ENCODE measurements at regions not wholly inside any gene's neighbourhood (a gene's known extent, or its start where the extent isn't known, plus 50 kb on each side); places are given as distances from the start of the nearest gene placed in this dataset.

GRCh38 chr5:145708169-145708568, 127.0 kb downstream of the PRELID2 start:
- TF ChIP-seq POLR2A (IDR thresholded peaks at IDR 0.05) = no peak
- TF ChIP-seq CTCF (IDR thresholded peaks at IDR 0.05) = no peak
- DNase-seq (ENCODE audit: low spot score in 2 of 2) = no peak
- intact Hi-C loops (cut with DNase I; ENCODE audit: low total_unique reads) = no loop called here
- H3K4me3 ChIP-seq (ENCODE audit: low read depth, poor library complexity, severe bottlenecking) = no peak overlapping the region

DNA sequence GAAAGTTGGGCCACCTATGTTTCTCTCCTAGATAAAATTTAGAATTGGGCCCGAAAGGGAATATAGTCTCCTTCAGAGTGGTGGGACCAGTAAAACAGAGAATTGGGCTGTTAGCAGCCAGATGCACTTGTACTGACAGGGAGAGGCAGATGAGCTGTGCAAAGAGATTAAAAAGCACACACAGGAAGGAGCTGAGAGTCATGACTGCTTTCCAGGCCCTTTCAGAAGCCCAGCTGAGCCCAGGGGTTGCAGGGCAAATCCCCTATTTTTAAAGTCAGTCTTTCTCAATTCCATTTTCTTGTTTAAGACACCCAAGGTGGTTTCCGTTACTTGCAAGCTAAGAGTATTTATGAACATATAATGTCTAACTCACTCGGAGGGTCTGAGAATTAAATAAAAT, 130.4 kb downstream of the PRELID2 start:
- TF ChIP-seq CTCF (IDR thresholded peaks at IDR 0.05) = no peak
- TF ChIP-seq POLR2A (IDR thresholded peaks at IDR 0.05) = no peak
- no peak overlapping the region for H3K4me3 ChIP-seq (ENCODE audit: low read depth, poor library complexity, severe bottlenecking)
- intact Hi-C loops (cut with DNase I; ENCODE audit: low total_unique reads) = no loop called here
- DNase-seq (ENCODE audit: low spot score in 2 of 2) = no peak
- 92 to 93% methylated on average over 3 of the region's 3 CpGs for WGBS, 2 donors

DNA sequence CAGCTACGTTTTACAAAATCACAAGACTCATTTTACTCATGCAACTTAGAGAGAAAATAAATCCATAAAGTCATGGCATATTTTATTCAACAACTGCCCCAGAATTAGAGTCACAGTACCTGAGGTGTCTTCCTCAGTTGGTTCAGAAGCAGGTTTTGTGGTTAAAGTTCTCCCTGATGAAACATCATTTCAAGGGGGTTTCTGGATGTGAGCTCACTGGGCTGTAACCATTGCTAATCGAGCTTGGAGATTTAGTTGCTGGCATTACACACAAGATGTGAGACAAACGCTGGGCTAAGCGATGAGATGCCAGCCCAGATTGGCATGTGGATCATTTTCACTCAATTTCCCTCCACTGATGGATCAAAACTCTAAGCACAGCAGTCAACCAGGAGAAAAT, 131.3 kb downstream of the PRELID2 start:
- 92 to 93% methylated on average over 4 of the region's 4 CpGs for WGBS, 2 donors
- TF ChIP-seq CTCF (IDR thresholded peaks at IDR 0.05) = no peak
- no peak for TF ChIP-seq POLR2A (IDR thresholded peaks at IDR 0.05)
- no peak overlapping the region for H3K4me3 ChIP-seq (ENCODE audit: low read depth, poor library complexity, severe bottlenecking)
- DNase-seq (ENCODE audit: low spot score in 2 of 2) = no peak
- intact Hi-C loops (cut with DNase I; ENCODE audit: low total_unique reads) = no loop called here

DNA sequence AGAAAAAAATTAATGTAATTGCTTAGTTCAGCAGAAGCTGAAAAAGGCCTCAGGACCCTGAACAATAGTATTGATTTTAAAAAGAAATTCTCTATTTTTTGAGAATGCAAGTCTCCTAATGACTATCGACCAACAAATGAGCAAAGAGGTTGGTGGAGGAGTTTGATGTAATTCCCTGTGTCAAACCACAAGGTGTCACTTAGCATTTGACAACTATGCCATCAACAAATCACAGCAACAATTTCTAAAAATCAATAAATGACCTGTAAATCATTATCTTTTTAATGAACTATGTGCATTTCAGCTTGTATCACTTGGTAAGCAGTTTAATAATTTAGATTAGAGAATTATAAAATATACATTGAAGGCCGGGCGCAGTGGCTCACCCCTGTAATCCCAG, 133.7 kb downstream of the PRELID2 start:
- no peak overlapping the region for H3K4me3 ChIP-seq (ENCODE audit: low read depth, poor library complexity, severe bottlenecking)
- 91 to 97% methylated on average over 3 of the region's 3 CpGs for WGBS, 2 donors
- no peak for DNase-seq (ENCODE audit: low spot score in 2 of 2)
- TF ChIP-seq POLR2A (IDR thresholded peaks at IDR 0.05) (no peak), CTCF (IDR thresholded peaks at IDR 0.05) (no peak)
- intact Hi-C loops (cut with DNase I; ENCODE audit: low total_unique reads) = no loop called here

DNA sequence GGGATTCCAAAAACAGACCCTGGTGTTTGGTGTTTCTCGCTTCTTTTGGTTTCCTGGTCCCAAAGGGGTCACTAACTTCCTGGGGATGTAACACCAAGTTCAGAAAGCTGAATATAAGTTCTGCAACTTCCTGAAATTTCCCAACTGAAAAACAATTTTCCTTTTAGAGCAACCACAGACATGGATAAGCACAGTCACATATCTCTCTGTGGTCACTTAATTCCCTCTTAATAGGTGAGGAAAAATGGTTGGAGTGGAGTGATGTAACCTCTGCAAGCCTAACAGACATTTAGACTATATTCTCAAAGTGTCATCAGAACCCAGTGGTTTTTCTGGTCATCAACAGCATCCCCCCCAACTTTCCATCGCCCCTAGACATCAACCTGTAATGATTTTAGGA, 135.3 kb downstream of the PRELID2 start:
- TF ChIP-seq CTCF (IDR thresholded peaks at IDR 0.05) (no peak), POLR2A (IDR thresholded peaks at IDR 0.05) (no peak)
- no peak overlapping the region for H3K4me3 ChIP-seq (ENCODE audit: low read depth, poor library complexity, severe bottlenecking)
- intact Hi-C loops (cut with DNase I; ENCODE audit: low total_unique reads) = no loop called here
- no peak for DNase-seq (ENCODE audit: low spot score in 2 of 2)
- 86 to 88% methylated on average over 2 of the region's 2 CpGs for WGBS, 2 donors

GRCh38 chr5:145697251-145697990, 137.7 kb downstream of the PRELID2 start:
- intact Hi-C loops (cut with DNase I; ENCODE audit: low total_unique reads) = no loop called here
- WGBS, 2 donors = 62 to 73% methylated on average over 4 of the region's 4 CpGs
- TF ChIP-seq POLR2A (IDR thresholded peaks at IDR 0.05) (no peak), CTCF (IDR thresholded peaks at IDR 0.05) (no peak)
- H3K4me3 ChIP-seq (ENCODE audit: low read depth, poor library complexity, severe bottlenecking) = no peak overlapping the region
- DNase-seq (ENCODE audit: low spot score in 2 of 2) = no peak
